COLO668 (cell line): ENCODE measurements at regions not wholly inside any gene's neighbourhood (a gene's known extent, or its start where the extent isn't known, plus 50 kb on each side); places are given as distances from the start of the nearest gene placed in this dataset.
A peak's percentile ranks its signal among the peaks of the same experiment; 100 is the strongest.

Experiments used
- DNase-seq: peaks from one replicate; lab custom pipeline; 2025; ENCODE audit not compliant: unreplicated experiment; lab: John Stamatoyannopoulos, UW

DNA sequence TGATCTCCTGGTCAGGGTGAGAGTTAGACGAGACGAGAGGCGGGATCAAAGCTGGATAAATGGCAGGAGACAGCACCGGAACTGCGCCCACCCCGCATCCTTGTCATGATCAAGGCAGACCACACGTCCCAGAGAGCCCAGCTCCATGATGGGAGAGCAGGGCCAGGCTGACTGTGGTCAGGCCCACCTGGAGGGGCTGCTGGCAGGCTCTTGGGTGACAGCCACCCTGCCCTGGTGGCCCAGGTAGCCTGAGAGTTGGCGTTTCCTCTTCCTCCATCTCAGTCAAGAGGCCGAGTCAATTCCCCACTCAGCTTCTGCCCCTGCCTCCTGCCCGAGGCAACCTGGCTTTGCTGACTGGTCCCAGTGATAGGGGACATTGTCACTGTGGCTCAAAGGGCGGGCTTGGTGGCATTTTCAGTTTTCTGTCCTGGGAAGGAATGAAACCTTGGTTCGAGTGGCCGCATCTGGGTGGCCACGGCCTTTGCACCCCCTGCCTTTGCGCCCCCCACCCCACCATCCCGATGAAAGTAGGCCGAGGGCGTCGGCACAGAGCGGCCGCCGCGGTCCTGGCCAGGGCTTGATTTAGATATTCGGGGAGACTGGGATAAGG lies 60.8 kb upstream of the PPARA start:
- peak; percentile 35 for DNase-seq

DNA sequence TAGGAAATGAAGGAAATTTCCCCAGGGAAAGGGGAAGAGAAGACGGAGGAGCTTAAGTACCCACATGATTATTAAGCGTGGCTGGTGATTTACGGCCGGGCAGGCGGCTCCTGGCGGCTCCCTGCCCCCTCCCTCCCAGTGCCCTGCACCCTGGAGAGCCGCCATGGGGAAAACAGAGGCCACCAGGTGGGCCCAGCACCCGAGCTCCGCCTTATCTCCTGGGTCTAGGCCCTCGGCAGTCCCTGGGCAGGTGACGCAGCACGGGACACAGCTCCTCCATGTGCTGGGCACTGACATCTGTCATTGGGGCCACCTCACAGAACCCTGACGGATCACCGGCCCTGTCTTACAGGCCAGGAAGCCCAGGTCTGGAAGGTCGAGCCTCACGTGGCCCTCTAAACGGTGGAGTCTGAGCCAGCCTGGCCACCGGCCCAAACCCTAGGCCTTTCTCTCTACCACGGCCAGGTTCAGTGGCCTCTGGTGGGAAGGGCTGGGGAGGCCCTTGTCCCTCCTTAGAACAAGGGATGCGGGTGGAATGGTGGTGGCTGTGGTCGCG lies 60.2 kb upstream of the PPARA start:
- peak; percentile 90 for DNase-seq

DNA sequence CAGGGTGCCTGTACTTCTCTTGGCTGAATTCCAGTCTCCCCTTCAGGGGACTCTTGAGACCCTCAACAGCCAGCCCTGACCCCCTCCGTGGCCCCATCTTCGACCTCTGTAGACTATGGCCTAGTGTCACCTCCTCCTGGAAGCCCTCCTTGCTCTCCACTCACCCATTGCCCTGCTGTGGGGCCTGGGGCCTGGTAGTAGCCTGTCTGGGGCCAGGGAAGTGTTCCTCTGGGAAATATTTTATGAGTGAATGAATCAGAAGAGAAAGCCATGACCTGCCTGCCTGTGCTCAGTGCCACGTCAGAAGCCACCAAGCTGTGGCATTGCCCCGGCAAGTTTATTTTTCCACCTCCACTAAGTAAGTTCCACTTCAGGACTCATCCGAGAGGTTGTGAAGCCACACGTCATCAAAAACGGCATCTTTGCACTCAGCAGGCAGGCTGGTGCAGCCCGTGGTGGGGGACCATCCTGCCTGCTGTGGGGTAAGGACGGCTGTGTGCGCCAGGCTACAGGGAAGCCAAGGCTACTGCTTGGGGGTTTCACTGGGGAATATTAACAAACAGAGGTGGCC lies 59.6 kb upstream of the PPARA start:
- DNase-seq, result no peak

DNA sequence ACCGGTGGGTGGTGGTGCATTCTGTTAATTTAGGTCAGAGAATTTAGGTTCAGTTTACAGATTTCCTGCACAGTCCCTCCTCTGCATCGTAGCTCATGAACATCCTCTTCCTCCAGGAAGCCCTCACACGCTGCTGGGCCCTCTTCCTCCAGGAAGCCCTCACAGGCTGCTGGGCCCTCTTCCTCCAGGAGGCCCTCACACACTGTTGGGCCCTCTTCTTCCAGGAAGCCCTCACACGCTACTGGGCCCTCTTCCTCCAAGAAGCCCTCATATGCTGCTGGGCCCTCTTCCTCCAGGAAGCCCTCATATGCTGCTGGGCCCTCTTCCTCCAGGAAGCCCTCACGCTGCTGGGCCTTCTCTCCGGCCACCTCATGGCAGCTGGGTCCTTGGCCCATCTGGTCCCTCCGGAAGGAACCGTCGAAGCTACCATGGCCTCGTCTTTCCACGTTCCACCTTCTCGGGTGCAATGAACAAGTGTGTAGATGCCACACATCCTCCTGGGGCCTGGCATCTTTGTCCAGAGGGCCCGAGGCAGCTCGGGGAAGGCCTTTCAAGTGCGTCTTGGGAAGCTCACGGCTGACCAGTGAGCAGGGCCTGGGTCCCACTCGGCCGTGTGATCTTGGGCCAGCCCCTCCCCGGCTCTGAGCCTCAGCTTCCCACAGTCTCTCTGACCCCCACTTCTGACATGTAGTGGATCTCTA lies 58.9 kb upstream of the PPARA start:
- no peak for DNase-seq

DNA sequence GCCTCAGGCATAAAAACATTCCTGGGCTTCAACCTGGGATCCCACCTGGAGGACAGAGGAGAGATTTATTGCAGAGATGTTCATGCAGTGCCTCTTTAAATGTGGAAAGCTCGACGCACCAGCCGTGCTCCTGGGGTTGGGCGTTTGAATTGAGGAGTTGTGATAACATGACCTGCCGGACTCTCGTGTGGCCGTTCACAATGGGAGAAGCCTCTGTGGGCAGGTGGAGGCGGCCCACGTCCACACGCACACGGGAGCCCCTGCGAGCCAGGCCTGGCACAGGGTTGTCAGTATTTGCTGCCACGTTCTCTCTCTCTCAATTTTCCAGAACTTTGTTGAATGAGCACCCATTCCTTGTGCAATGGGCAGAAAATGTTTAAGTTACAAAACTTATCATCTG lies 58.3 kb upstream of the PPARA start:
- no peak for DNase-seq

DNA sequence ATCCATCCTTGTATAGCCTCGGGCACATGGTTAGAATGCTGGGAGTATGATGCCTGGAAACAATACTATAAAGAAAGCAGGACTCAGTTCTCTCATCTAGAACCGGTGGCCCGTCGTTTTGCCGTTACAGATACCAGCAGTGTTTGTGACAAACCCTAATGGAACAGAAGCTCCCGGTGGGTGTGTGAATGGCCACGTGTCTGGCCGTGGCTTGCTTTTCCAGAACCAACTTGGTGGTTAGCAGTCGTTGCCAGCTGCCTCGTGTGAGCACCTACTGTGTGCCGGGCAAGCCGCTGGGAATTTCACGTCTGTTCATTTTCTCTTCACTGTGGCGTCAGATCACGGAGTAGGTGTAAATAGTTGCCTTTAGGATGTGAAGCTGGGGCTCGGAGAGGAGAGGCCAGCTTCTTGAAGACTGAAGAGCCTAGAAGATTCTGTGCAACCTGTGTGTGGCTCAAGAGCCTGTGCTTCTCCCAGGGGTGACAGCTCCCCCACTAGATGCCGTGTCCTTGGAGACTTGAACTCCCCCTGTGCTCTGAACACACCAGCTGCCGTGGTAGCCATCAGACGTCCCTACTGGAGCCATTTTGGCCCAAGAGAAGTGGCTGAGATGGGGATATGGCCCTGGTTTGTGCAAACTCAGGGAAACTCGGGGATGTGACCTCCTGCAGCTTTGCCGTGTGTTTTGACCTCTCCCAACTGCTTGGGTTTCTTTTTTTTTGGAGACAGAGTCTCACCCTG lies 57.5 kb upstream of the PPARA start:
- DNase-seq, result no peak

DNA sequence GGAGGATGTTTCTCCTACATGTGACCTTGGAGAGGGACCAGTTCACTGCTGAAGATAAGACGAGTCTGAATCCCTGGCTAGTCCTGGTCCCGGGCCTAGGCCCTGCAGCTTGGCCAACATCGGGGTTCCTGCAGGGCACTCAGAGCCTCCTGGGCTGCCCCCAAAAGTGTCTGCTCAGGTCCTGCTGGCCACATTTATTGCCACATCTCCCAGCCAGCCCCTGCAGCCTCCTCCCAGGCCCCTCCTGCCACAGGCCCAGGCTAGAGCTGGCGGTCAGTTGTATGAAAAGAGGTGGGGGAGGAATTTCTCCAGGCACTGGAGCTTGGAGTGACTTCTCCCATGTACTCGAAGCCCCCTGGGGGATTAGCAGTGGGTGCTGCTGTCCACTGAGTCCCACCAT lies 56.5 kb upstream of the PPARA start:
- no peak for DNase-seq

DNA sequence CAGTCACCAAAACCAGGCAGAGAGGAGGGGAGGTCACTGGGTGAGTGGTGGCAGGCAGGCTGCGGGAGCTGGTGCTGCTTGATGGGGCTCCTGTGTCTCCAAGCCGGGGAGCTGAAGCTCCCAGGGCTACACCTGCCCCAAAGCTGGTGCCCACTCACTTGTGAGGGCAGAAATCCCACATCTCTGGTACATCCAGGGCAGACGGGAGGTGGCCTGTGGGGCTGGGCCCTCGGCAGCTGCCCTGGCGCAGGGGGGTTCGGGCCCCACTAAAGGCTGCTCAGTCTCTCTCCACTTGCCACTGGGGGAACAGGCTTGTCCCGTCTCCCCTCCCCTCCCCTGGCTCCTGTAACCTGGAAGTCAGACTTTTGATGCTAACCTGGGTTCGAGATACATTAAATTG lies 55.6 kb upstream of the PPARA start:
- no peak for DNase-seq

DNA sequence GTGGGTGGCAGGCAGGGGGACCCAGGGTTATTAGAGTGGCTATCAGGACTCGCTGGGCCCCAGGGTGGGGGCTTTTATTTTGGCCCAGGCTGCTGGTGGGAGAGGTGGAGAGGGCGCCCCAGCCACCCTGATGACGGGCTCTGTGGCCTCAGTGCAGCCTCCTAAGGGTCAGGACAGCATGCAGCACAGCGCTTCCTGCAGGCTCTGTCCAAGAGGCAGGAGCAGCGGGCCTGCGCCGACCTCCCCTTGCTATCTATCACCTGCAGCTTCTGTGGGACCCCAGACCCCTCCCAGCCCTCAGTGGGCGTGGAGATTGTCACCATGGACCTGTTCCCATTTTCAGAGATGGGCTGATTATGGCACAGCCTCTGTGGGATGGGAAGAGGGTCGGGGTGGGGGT lies 54.3 kb upstream of the PPARA start:
- no peak for DNase-seq

DNA sequence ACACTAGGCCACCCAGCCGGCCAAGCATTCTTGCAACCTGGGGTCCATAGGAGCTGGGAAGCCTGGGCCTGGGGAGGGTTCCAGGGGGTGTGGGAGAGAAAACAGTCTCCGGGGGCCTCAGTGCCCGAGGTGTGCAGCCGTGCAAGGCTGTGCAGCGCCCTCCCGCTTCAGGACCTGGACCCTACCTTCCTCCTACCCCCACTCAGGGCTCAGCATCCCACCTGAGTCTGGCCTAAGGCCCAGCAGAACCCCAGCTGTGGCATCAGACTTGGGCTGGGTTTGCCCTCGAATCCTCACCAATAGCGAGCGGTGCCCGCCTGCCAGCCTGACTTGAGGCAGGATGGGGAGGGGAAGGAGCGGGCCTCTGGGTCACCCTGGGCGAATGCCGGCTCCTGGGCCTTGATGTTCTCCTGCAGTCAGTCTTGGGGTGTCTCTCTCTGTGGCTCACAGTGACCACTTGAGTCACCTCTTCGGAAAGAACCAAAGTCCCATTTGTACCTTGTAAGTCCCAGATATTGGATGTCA lies 53.6 kb upstream of the PPARA start:
- DNase-seq, result no peak

DNA sequence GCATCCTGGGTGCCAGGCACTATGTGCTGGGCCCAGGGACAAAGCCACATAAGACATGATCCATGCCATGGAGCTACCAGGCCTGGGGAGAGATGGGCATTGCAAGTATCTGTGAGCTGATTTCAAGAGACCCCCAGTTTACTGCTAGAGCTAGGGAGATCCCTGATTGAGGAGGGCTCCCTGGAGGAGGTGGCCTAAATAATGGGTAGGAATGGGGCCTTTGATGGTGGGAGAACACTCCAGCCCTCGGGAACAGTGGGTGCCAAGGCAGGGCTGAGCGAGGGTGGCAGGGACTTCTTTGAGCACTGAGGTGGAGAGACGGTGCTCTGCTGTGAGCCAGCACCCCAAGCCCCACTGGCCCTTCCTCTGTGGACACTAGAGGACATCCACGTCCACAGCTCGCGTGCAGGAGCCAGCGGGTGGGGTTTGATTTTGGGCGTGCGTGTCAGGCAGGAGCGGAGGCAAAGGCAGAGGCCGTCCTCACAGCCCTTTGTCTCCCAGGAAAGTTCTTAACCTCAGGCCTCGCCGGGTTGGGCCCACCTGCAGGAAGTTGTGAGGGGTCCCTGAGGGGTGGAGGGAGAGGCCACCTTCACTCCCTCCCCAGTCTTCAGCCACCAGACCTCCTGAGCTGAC lies 52.9 kb upstream of the PPARA start:
- DNase-seq, result no peak

DNA sequence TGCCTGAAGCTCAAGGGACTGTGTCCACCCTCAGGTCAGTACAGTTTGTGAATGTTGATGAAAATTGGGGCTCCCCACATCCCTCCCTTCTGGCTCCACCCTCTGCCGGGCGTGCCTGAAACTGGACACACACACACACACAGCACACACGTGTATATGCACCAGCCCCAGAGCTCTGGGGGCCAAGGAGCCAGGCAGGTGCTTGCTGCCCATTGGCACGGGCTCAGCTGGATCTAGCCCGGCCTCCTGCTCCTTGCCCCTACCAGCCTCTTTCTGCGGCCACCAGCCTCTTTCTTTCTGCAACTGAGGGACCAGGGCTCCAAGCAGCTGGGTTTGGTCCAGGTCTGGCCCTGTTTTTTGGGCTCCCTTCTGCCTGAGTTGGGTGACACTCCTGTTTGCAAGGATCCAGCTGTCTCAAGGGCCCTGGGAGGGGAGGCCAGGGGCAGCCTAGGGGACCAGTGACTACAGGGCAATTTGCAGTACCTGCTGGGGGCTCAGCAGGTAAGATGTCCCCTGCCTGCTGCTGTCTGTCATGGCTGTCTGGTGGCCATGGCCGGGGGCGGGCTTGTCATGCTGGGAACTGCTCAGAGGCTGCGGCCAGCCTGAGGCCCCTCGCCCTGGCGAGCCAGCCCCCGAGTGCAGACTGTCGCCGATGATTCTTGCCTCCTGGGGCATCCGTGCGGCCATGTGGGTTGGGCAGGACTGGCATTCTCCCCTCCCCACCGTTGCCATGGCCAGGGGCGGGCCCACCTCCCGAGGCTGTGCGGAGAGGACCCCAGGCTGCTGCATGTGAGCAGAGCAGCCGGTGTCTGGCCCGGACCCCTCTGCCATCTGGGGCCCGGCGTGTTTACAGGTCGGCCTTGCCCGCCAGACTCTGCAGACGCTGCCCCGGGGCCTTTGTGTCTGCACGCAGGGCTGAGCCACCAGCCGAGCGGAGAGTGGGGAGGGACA lies 51.5 kb upstream of the PPARA start:
- DNase-seq, result no peak

DNA sequence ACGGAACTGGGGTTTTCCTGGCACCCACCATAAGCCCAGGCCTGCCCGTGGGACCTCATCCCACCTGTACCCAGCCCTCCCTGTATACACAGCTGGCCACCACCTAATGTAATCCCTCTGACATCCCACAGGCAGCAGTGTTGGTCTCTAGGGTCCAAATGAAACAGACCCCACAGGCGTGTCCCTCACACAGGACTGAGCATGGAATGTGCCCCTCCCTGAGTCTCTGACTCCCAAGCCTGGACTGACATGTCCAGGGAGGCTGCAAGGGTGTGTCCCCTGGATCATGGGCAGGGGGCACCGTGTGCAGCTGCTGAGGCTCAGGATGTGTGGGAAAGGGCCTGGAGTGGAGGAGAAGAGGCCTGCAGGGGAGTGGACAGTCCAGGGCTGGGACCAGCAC lies 50.6 kb upstream of the PPARA start:
- DNase-seq, result no peak

DNA sequence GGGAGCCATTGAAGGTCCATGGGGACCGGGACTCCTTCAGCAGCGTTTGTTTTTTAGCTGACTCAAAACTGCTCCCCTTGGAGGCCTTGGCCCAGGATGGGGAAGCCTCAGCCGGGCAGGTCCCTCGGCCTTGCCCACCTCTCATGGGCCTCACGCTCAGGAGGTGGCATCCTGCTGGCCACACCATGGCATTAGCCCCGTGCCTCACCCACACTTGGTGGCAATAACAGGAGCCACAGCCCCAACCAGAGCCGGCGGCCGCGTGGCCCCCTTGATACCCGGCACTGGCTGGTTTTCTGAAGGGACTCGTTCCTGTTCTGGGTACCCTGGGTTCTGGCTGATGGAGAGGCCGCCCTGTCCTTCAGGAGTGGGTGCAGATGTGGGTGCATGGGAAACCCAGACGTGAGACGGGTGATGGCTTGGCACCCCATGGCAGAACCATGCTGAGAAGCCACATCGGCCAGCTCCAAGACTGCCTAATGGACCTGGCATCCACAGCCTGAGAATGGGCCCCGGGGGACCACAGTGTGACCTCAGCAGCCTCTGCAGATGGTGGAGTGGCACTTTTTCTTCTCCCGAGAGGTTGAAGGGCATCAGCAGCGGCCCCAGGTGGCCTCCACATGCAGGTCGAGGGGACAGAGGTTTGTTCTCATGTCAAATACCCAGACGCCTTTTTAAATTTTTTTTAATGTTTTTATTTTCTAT lies 49.8 kb upstream of the PPARA start:
- no peak for DNase-seq
